SK-N-SH (cell line): ENCODE measurements at regions not wholly inside any gene's neighbourhood (a gene's known extent, or its start where the extent isn't known, plus 50 kb on each side); places are given as distances from the start of the nearest gene placed in this dataset.

Source experiments
- CTCF ChIA-PET: fragments of 300-600, 350-600 bp; formaldehyde crosslinking; extraction: SDS; loops from one replicate; lab custom pipeline; 2021; lab: Yijun Ruan, JAX
- POLR2A ChIA-PET: fragments of 350-600 bp; sonication (Branson Sonifier 250); formaldehyde crosslinking; extraction: SDS; loops from one replicate; lab custom pipeline; 2020; ENCODE audit warnings: antibody characterized with exemption, inconsistent platforms; lab: Yijun Ruan, JAX
- DNase-seq: peaks from one replicate; pipeline ENCODE4 v3.0.0; 2012
- H2AFZ ChIP-seq: fragments of 200-600 bp; sonication (generic); 2 replicates; pipeline ENCODE4 v1.8.1; 2016; ENCODE audit warnings: antibody characterized with exemption, mild to moderate bottlenecking, low read depth
- H3F3A ChIP-seq: fragments of 200-600 bp; sonication (generic); replicated peaks from 2 replicates; pipeline ENCODE3; 2016; ENCODE audit warnings: antibody characterized with exemption, mild to moderate bottlenecking; ENCODE audit not compliant: insufficient read depth
- H3K27ac ChIP-seq, 2 experiments: fragments of 200-500 bp in 1 of 2; fragments of 200-600 bp in 1 of 2; sonication (Bioruptor generic) in 1 of 2; sonication (generic), shearing (Covaris generic) in 1 of 2; 2 replicates each; pipeline versions ENCODE4 v1.5.1 to v1.6.1; 2014 to 2016; ENCODE audit warnings: low read depth in 2 of 2, inconsistent platforms in 1 of 2, low read length in 1 of 2, mild to moderate bottlenecking in 1 of 2, mixed read lengths in 1 of 2
- H3K27me3 ChIP-seq: fragments of 200-600 bp; sonication (generic), shearing (Covaris generic); 2 replicates; pipeline ENCODE4 v1.6.1; 2016; ENCODE audit warnings: mixed run types; ENCODE audit not compliant: insufficient read depth
- H3K36me3 ChIP-seq, 2 experiments: fragments of 200-500 bp in 1 of 2; fragments of 200-600 bp in 1 of 2; sonication (Bioruptor generic) in 1 of 2; sonication (generic) in 1 of 2; replicated peaks in 1 of 2; 2 replicates each; pipeline versions ENCODE3 to v1.5.1; 2014 to 2016; ENCODE audit warnings: low read length in 1 of 2, mild to moderate bottlenecking in 1 of 2; ENCODE audit not compliant: insufficient read depth in 2 of 2, control insufficient read depth in 1 of 2
- H3K4me1 ChIP-seq, 2 experiments: fragments of 200-500 bp in 1 of 2; fragments of 200-600 bp in 1 of 2; sonication (Bioruptor generic) in 1 of 2; sonication (generic), shearing (Covaris generic) in 1 of 2; 2 replicates each; pipeline versions ENCODE4 v1.5.1 to v1.6.1; 2014 to 2016; ENCODE audit warnings: low read depth in 1 of 2, low read length in 1 of 2, mixed run types in 1 of 2; ENCODE audit not compliant: insufficient read depth in 2 of 2, control insufficient read depth in 1 of 2
- H3K4me2 ChIP-seq: fragments of 200-600 bp; sonication (generic), shearing (Covaris generic); 2 replicates; pipeline ENCODE4 v1.6.1; 2017; ENCODE audit warnings: mixed run types
- H3K4me3 ChIP-seq, 2 experiments: fragments of 200-500 bp in 1 of 2; fragments of 200-600 bp in 1 of 2; sonication (Bioruptor generic) in 1 of 2; sonication (generic), shearing (Covaris generic) in 1 of 2; 2 replicates each; pipeline versions ENCODE4 v1.5.1 to v1.8.1; 2014 to 2016; ENCODE audit warnings: low read depth in 2 of 2, inconsistent platforms in 1 of 2, low read length in 1 of 2, mild to moderate bottlenecking in 1 of 2, mixed read lengths in 1 of 2, moderate library complexity in 1 of 2
- H3K79me2 ChIP-seq: fragments of 200-600 bp; sonication (generic); 2 replicates; pipeline ENCODE4 v1.8.1; 2017; ENCODE audit warnings: mild to moderate bottlenecking; ENCODE audit not compliant: insufficient read depth
- H3K9ac ChIP-seq: fragments of 200-600 bp; sonication (generic); 2 replicates; pipeline ENCODE4 v1.6.1; 2017; ENCODE audit warnings: mixed run types
- H3K9me2 ChIP-seq: fragments of 200-600 bp; sonication (generic); 2 replicates; pipeline ENCODE4 v1.6.1; 2017; ENCODE audit warnings: mixed run types
- H3K9me3 ChIP-seq: fragments of 200-600 bp; sonication (generic); 2 replicates; pipeline ENCODE4 v1.6.1; 2017; ENCODE audit warnings: mixed run types, mild to moderate bottlenecking, moderate library complexity
- H4K20me1 ChIP-seq: fragments of 200-600 bp; sonication (generic); 2 replicates; pipeline ENCODE4 v1.6.1; 2017; ENCODE audit warnings: mild to moderate bottlenecking, mixed run types; ENCODE audit not compliant: insufficient read depth
- CHD2 ChIP-seq: fragments of 150-350 bp; IDR thresholded peaks from 2 replicates; pipeline ENCODE4 v1.6.1; 2018; ENCODE audit warnings: low read length; ENCODE audit not compliant: partially characterized antibody
- CTCF ChIP-seq: fragments of 200-600 bp; sonication (generic); IDR thresholded peaks from 2 replicates; pipeline ENCODE4 v1.6.1; 2017; ENCODE audit warnings: antibody characterized with exemption, mild to moderate bottlenecking, moderate library complexity
- ELF1 ChIP-seq: IDR thresholded peaks from 2 replicates; pipeline ENCODE4 v1.4.0; 2012
- EP300 ChIP-seq, 2 experiments: IDR thresholded peaks; 2 replicates each; pipeline versions ENCODE4 v1.4.0 to v1.6.1; 2012; ENCODE audit warnings: borderline replicate concordance in 1 of 2, low read depth in 1 of 2, low read length in 1 of 2
- FOSL2 ChIP-seq: IDR thresholded peaks from 2 replicates; pipeline ENCODE4 v1.4.0; 2012; ENCODE audit warnings: low read depth, mild to moderate bottlenecking, moderate library complexity, borderline replicate concordance
- FOXJ3 ChIP-seq: sonication (generic); formaldehyde crosslinking; IDR thresholded peaks from 2 replicates; pipeline ENCODE4 v1.5.1; 2020; ENCODE audit warnings: mild to moderate bottlenecking, missing genetic modification reagents
- FOXM1 ChIP-seq: IDR thresholded peaks from 2 replicates; pipeline ENCODE4 v1.4.0; 2012; ENCODE audit warnings: low read depth, mild to moderate bottlenecking
- GATA2 ChIP-seq: sonication (generic); formaldehyde crosslinking; IDR thresholded peaks from 2 replicates; pipeline ENCODE4 v1.5.0; 2020; ENCODE audit warnings: mild to moderate bottlenecking, missing genetic modification reagents
- IRF3 ChIP-seq: fragments of 150-350 bp; IDR thresholded peaks from 2 replicates; pipeline ENCODE4 v1.6.1; 2016; ENCODE audit warnings: mild to moderate bottlenecking, low read depth, low read length
- MAX ChIP-seq: IDR thresholded peaks from 2 replicates; pipeline ENCODE4 v1.4.0; 2012; ENCODE audit warnings: low read depth
- PBX3 ChIP-seq: IDR thresholded peaks from 2 replicates; pipeline ENCODE4; 2012
- REST ChIP-seq: IDR thresholded peaks from 2 replicates; pipeline ENCODE4 v1.6.1; 2012; ENCODE audit warnings: mild to moderate bottlenecking, low read depth, low read length, moderate library complexity
- RXRA ChIP-seq: IDR thresholded peaks from 2 replicates; pipeline ENCODE4 v1.4.0; 2012; ENCODE audit warnings: low read depth, mild to moderate bottlenecking, borderline replicate concordance
- SMC3 ChIP-seq: IDR thresholded peaks from 2 replicates; pipeline ENCODE4 v1.6.1; 2012; ENCODE audit warnings: low read depth, low read length, improper control_type of control experiment
- TCF12 ChIP-seq: IDR thresholded peaks from 2 replicates; pipeline ENCODE4 v1.4.0; 2012
- TEAD4 ChIP-seq: IDR thresholded peaks from 2 replicates; pipeline ENCODE4 v1.4.0; 2012; ENCODE audit warnings: mild to moderate bottlenecking, borderline replicate concordance; ENCODE audit not compliant: insufficient read depth
- USF1 ChIP-seq: IDR thresholded peaks from 2 replicates; pipeline ENCODE4 v1.4.0; 2012; ENCODE audit warnings: low read depth, borderline replicate concordance
- USF2 ChIP-seq: fragments of 150-350 bp; IDR thresholded peaks from 2 replicates; pipeline ENCODE4 v1.6.1; 2017; ENCODE audit warnings: antibody characterized with exemption, low read length, low read depth, borderline replicate concordance
- YY1 ChIP-seq: IDR thresholded peaks from 2 replicates; pipeline ENCODE4 v1.4.0; 2012; ENCODE audit warnings: low read depth, mild to moderate bottlenecking
- ZBTB33 ChIP-seq: IDR thresholded peaks from 2 replicates; pipeline ENCODE4 v1.4.0; 2012; ENCODE audit warnings: low read depth, borderline replicate concordance
- WGBS: methylation state at CpG from one replicate; pipeline ENCODE4 v1.1.6; 2017; ENCODE audit warnings: low lambda C conversion rate; 5-methylcytosine and 5-hydroxymethylcytosine counted together

GRCh38 chr4:156391325-156391653 lies 437.6 kb upstream of the CTSO start:
- Histone ChIP-seq H3K4me1 (no peaks in the 10 kb centered on the region), H3K27me3 (no peaks in the 10 kb centered on the region), H3K9me3 (no peaks in the 10 kb centered on the region), H3K36me3 (no peaks in the 10 kb centered on the region), H3K4me2 (no peak overlapping the region), H3K9me2 (no peaks in the 10 kb centered on the region), H3K79me2 (no peaks in the 10 kb centered on the region), H3F3A (no peaks in the 10 kb centered on the region), H2AFZ (no peak overlapping the region), H4K20me1 (no peaks in the 10 kb centered on the region), H3K27ac (no peak overlapping the region), H3K9ac (no peak overlapping the region), H3K4me3 (no peak overlapping the region)
- CTCF ChIA-PET, result no interaction called here
- TF ChIP-seq MAX (no peak), ELF1 (no peak), GATA2 (CRISPR knock-in tag) (no peak), ZBTB33 (no peak), EP300 (IDR thresholded peaks at IDR 0.05; ENCODE audit: borderline replicate concordance in 1 of 2, low read depth in 1 of 2, low read length in 1 of 2) (no peak), PBX3 (no peak), FOXM1 (no peak), FOSL2 (no peak), CTCF (no peak), YY1 (no peak), RXRA (no peak), SMC3 (no peak), USF2 (no peak), IRF3 (no peak), TEAD4 (no peak), USF1 (no peak), FOXJ3 (no peak), REST (no peak), TCF12 (no peak), CHD2 (no peak)
- 6% methylated on average over 2 of the region's 2 CpGs for WGBS
- POLR2A ChIA-PET, result no interaction called here
- no peak for DNase-seq
